H9 (cell line): ENCODE measurements at regions not wholly inside any gene's neighbourhood (a gene's known extent, or its start where the extent isn't known, plus 50 kb on each side); places are given as distances from the start of the nearest gene placed in this dataset.

ENCODE experiments used
- DNase-seq: peaks from one replicate; pipeline ENCODE4 v3.0.0-alpha.2; 2017
- H2AFZ ChIP-seq: one replicate; pipeline ENCODE4 v1.6.1; 2013; ENCODE audit warnings: mild to moderate bottlenecking, low read length, control low read depth, moderate library complexity
- H2AK5ac ChIP-seq: 2 replicates; pipeline ENCODE4 v1.6.1; 2013; ENCODE audit warnings: low read length, control low read depth, mixed read lengths; ENCODE audit not compliant: insufficient read length
- H2BK120ac ChIP-seq: one replicate; pipeline ENCODE4 v1.6.1; 2013; ENCODE audit warnings: low read depth, mild to moderate bottlenecking, low read length, control low read depth, inconsistent platforms; ENCODE audit not compliant: poor library complexity, severe bottlenecking
- H2BK12ac ChIP-seq: 2 replicates; pipeline ENCODE4 v1.6.1; 2013; ENCODE audit warnings: low read length, control low read depth, mixed read lengths, low read depth; ENCODE audit not compliant: insufficient read length
- H2BK15ac ChIP-seq: 2 replicates; pipeline ENCODE4 v1.6.1; 2013; ENCODE audit warnings: low read depth, low read length, control low read depth
- H2BK20ac ChIP-seq: one replicate; pipeline ENCODE4 v1.6.1; 2013; ENCODE audit warnings: low read depth, mild to moderate bottlenecking, low read length, control low read depth, inconsistent platforms; ENCODE audit not compliant: poor library complexity, severe bottlenecking
- H2BK5ac ChIP-seq: 2 replicates; pipeline ENCODE4 v1.6.1; 2013; ENCODE audit warnings: low read length, control low read depth, mixed read lengths; ENCODE audit not compliant: insufficient read length
- H3K14ac ChIP-seq: 2 replicates; pipeline ENCODE4 v1.6.1; 2013; ENCODE audit warnings: low read length, control low read depth; ENCODE audit not compliant: insufficient read depth
- H3K18ac ChIP-seq: 2 replicates; pipeline ENCODE4 v1.6.1; 2013; ENCODE audit warnings: low read depth, mild to moderate bottlenecking, mixed read lengths, low read length, control low read depth; ENCODE audit not compliant: insufficient read length
- H3K23ac ChIP-seq: 2 replicates; pipeline ENCODE4 v1.6.1; 2013; ENCODE audit warnings: low read length, control low read depth, mixed read lengths, low read depth; ENCODE audit not compliant: insufficient read length
- H3K23me2 ChIP-seq: 2 replicates; pipeline ENCODE4 v1.6.1; 2013; ENCODE audit warnings: low read depth, mild to moderate bottlenecking, mixed read lengths, low read length, control low read depth; ENCODE audit not compliant: insufficient read length, poor library complexity, severe bottlenecking
- H3K27ac ChIP-seq: 2 replicates; pipeline ENCODE4 v1.5.1; 2013; ENCODE audit warnings: low read length, control low read depth, mixed read lengths, low read depth; ENCODE audit not compliant: insufficient read length
- H3K27me3 ChIP-seq: 2 replicates; pipeline ENCODE4 v1.6.1; 2013; ENCODE audit warnings: low read length, control low read depth, inconsistent platforms; ENCODE audit not compliant: insufficient read depth
- H3K4ac ChIP-seq: 2 replicates; pipeline ENCODE4 v1.6.1; 2013; ENCODE audit warnings: low read depth, mild to moderate bottlenecking, control low read depth, inconsistent platforms, low read length, moderate library complexity
- H3K4me1 ChIP-seq: 2 replicates; pipeline ENCODE4 v1.6.1; 2013; ENCODE audit warnings: low read length, control low read depth, inconsistent platforms; ENCODE audit not compliant: insufficient read depth
- H3K4me2 ChIP-seq: 2 replicates; pipeline ENCODE4 v1.6.1; 2013; ENCODE audit warnings: low read length, control low read depth, mixed read lengths; ENCODE audit not compliant: insufficient read length, insufficient read depth
- H3K56ac ChIP-seq: 2 replicates; pipeline ENCODE4 v1.6.1; 2013; ENCODE audit warnings: low read depth, mild to moderate bottlenecking, mixed read lengths, low read length, control low read depth; ENCODE audit not compliant: insufficient read length
- H3K79me1 ChIP-seq: 2 replicates; pipeline ENCODE4 v1.6.1; 2013; ENCODE audit warnings: low read depth, mild to moderate bottlenecking, moderate library complexity, low read length, control low read depth, inconsistent platforms; ENCODE audit not compliant: insufficient read depth, poor library complexity, severe bottlenecking
- H3K79me2 ChIP-seq: 2 replicates; pipeline ENCODE4 v1.6.1; 2013; ENCODE audit warnings: low read length, control low read depth, inconsistent platforms; ENCODE audit not compliant: insufficient read depth
- H3K9ac ChIP-seq: 2 replicates; pipeline ENCODE4 v1.6.1; 2013; ENCODE audit warnings: low read length, control low read depth, mixed read lengths; ENCODE audit not compliant: insufficient read length; ENCODE audit errors: extremely low read depth
- H3K9me3 ChIP-seq: one replicate; pipeline ENCODE4 v1.6.1; 2013; ENCODE audit warnings: low read depth, low read length, inconsistent platforms; ENCODE audit not compliant: control insufficient read depth
- H3T11ph ChIP-seq: one replicate; pipeline ENCODE4 v1.6.1; 2013; ENCODE audit warnings: mild to moderate bottlenecking, low read length, control low read depth, inconsistent platforms
- H4K20me1 ChIP-seq: one replicate; pipeline ENCODE4 v1.6.1; 2013; ENCODE audit not compliant: control insufficient read depth, insufficient read length, insufficient read depth
- H4K5ac ChIP-seq: 2 replicates; pipeline ENCODE4 v1.6.1; 2013; ENCODE audit warnings: low read depth, mild to moderate bottlenecking, mixed read lengths, low read length, control low read depth; ENCODE audit not compliant: insufficient read length
- H4K8ac ChIP-seq: replicated peaks from 2 replicates; pipeline ENCODE4 v1.6.1; 2013; ENCODE audit warnings: low read length, control low read depth, mixed read lengths, low read depth; ENCODE audit not compliant: insufficient read length
- H4K91ac ChIP-seq: 2 replicates; pipeline ENCODE4 v1.6.1; 2013; ENCODE audit warnings: low read depth, mild to moderate bottlenecking, moderate library complexity, mixed read lengths, low read length, control low read depth; ENCODE audit not compliant: insufficient read length
- H3K27ac Mint-ChIP-seq, 3 experiments: 2 replicates in 2 of 3; 3 replicates in 1 of 3; pipeline ENCODE4 v1.8.0; 2020 to 2021; ENCODE audit warnings: mixed read lengths in 3 of 3, mild to moderate bottlenecking in 1 of 3, moderate library complexity in 1 of 3
- H3K27me3 Mint-ChIP-seq: 2 replicates; pipeline ENCODE4 v1.8.0; 2021; ENCODE audit warnings: low read depth, mild to moderate bottlenecking, moderate library complexity, mixed read lengths
- H3K36me3 Mint-ChIP-seq, 3 experiments: 2 replicates in 2 of 3; 3 replicates in 1 of 3; pipeline ENCODE4 v1.8.0; 2020 to 2021; ENCODE audit warnings: low read depth in 3 of 3, mixed read lengths in 3 of 3; ENCODE audit not compliant: insufficient read depth in 1 of 3
- H3K4me1 Mint-ChIP-seq, 2 experiments: 2 replicates each; pipeline ENCODE4 v1.8.0; 2020; ENCODE audit warnings: mixed read lengths in 2 of 2
- H3K4me3 Mint-ChIP-seq, 2 experiments: 2 replicates in 1 of 2; 3 replicates in 1 of 2; pipeline ENCODE4 v1.8.0; 2020 to 2021; ENCODE audit warnings: mild to moderate bottlenecking in 2 of 2, mixed read lengths in 2 of 2, moderate library complexity in 1 of 2
- H3K9me3 Mint-ChIP-seq, 2 experiments: 2 replicates in 1 of 2; 3 replicates in 1 of 2; pipeline ENCODE4 v1.8.0; 2020; ENCODE audit warnings: mild to moderate bottlenecking in 2 of 2, mixed read lengths in 2 of 2, moderate library complexity in 1 of 2
- WGBS: extraction: QIAGEN DNeasy Blood & Tissue Kit; methylation state at CpG from one replicate; pipeline ENCODE4 v1.1.7; 2013; ENCODE audit warnings: missing lambda C conversion rate, low lambda C conversion rate, mixed read lengths; ENCODE audit not compliant: insufficient read length; ENCODE audit errors: extremely low coverage; 5-methylcytosine and 5-hydroxymethylcytosine counted together
- TF ChIP-seq, protein P1 (sequence below): fragments of 200-600 bp; sonication (generic); conservative IDR thresholded peaks from 3 replicates; pipeline ENCODE4 v1.8.0; 2021; ENCODE audit warnings: antibody characterized with exemption, mild to moderate bottlenecking

DNA sequence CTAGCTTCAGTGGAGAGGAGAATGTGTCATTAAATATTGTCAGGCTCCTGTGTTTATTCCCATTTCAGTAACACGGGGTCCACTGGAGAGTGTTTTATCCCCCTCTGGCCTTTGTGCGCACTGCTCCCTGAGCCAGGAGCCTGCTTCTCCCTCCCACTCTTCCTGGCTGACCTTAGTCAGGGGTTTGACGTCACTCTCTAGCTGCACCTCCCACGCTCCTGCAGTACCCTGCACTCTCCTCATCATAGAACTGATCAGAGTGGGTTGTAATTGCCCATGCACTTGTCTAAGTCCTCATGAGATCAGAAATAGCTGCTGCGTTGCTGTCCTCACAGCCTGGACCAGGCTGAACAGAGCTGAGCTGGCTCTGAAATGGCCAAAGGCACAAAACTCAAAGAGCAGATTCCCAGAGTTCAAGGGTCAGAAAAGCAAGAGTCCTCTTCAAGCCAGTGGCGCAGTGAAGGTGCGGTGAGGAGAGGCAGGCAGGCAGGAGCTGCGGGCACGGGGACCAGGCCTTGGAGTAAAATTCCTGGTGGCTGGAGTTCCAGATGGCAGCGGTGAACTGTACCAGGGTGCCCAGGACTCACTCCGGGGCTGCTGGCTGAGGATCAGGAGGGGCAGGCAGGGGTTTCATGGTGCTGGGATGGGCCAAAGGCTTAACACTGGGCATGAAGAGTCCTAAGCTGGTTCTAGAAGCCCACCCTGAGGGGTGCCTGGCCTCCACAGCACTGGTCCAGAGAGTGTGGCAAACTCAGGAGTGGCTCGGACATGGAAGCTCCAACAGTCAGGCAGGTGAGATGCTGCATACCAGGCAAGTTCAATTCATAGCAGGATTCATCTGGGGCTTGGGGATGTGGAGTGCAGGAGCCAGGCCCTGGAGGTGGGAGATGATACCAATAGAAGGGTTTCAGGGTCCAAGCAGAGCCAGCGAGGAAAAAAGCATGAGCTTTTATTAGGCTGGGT lies 170.9 kb downstream of the SCP2D1 start:
- H3K79me1 ChIP-seq, result no peaks in the 10 kb centered on the region
- H3K56ac ChIP-seq, result no peak overlapping the region
- no peaks in the 10 kb centered on the region for H4K20me1 ChIP-seq
- H3K4me1 ChIP-seq, result no peaks in the 10 kb centered on the region
- no peak overlapping the region for H2BK5ac ChIP-seq
- no peak overlapping the region for H2BK12ac ChIP-seq
- no peaks in the 10 kb centered on the region for H3K36me3 Mint-ChIP-seq
- H3T11ph ChIP-seq, result no peak overlapping the region
- TF ChIP-seq, protein P1, sequence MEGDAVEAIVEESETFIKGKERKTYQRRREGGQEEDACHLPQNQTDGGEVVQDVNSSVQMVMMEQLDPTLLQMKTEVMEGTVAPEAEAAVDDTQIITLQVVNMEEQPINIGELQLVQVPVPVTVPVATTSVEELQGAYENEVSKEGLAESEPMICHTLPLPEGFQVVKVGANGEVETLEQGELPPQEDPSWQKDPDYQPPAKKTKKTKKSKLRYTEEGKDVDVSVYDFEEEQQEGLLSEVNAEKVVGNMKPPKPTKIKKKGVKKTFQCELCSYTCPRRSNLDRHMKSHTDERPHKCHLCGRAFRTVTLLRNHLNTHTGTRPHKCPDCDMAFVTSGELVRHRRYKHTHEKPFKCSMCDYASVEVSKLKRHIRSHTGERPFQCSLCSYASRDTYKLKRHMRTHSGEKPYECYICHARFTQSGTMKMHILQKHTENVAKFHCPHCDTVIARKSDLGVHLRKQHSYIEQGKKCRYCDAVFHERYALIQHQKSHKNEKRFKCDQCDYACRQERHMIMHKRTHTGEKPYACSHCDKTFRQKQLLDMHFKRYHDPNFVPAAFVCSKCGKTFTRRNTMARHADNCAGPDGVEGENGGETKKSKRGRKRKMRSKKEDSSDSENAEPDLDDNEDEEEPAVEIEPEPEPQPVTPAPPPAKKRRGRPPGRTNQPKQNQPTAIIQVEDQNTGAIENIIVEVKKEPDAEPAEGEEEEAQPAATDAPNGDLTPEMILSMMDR, result no peak
- no peak overlapping the region for H3K4ac ChIP-seq
- no peak overlapping the region for H3K4me3 Mint-ChIP-seq
- no peaks in the 10 kb centered on the region; the same call in 1 of the 2 replicates for H3K27me3 Mint-ChIP-seq
- no peak overlapping the region for H2BK15ac ChIP-seq
- no peak overlapping the region for H4K8ac ChIP-seq
- no peaks in the 10 kb centered on the region for H3K79me2 ChIP-seq
- H3K14ac ChIP-seq, result no peak overlapping the region
- no peak overlapping the region for H2AK5ac ChIP-seq
- no peaks in the 10 kb centered on the region for H3K9me3 ChIP-seq
- H4K5ac ChIP-seq, result no peak overlapping the region
- no peaks in the 10 kb centered on the region for H3K27me3 ChIP-seq
- no peak overlapping the region for H3K23ac ChIP-seq
- peak overlapping the region in 1 of 3 experiments; percentile 83; a peak in 3 of 7 replicates for H3K27ac Mint-ChIP-seq
- no peak overlapping the region for H3K9ac ChIP-seq
- no peaks in the 10 kb centered on the region for H3K23me2 ChIP-seq
- no peak for DNase-seq
- H3K18ac ChIP-seq, result no peak overlapping the region
- no peak overlapping the region for H3K27ac ChIP-seq
- WGBS, result no CpG with 5 or more reads among the region's 13 CpGs
- H3K4me1 Mint-ChIP-seq, result peaks cover 9 to 16% of the 10 kb centered on the region in 2 experiments
- peak overlapping the region; percentile 19 for H4K91ac ChIP-seq
- H3K9me3 Mint-ChIP-seq, result no peaks in the 10 kb centered on the region; a peak in 2 of 5 replicates
- H2BK120ac ChIP-seq, result no peak overlapping the region
- H3K4me2 ChIP-seq, result no peak overlapping the region
- no peak overlapping the region for H2AFZ ChIP-seq
- no peak overlapping the region for H2BK20ac ChIP-seq
